ELR (cell line): ENCODE measurements at regions not wholly inside any gene's neighbourhood (a gene's known extent, or its start where the extent isn't known, plus 50 kb on each side); places are given as distances from the start of the nearest gene placed in this dataset.
A peak's percentile ranks its signal among the peaks of the same experiment; 100 is the strongest.
"Not testable (repeated sequence)": the region's sequence is repeated elsewhere in the genome, so short reads cannot be mapped to it uniquely, and the experiment has no call there.

ENCODE experiments used
- DNase-seq: peaks from one replicate; pipeline ENCODE4 v3.0.0-alpha.2; 2015; ENCODE audit warnings: low read depth

- no peak for DNase-seq
These were observed 103.8 kb downstream of the SHOX start for GRCh38 chrX:734362-734761.

DNA sequence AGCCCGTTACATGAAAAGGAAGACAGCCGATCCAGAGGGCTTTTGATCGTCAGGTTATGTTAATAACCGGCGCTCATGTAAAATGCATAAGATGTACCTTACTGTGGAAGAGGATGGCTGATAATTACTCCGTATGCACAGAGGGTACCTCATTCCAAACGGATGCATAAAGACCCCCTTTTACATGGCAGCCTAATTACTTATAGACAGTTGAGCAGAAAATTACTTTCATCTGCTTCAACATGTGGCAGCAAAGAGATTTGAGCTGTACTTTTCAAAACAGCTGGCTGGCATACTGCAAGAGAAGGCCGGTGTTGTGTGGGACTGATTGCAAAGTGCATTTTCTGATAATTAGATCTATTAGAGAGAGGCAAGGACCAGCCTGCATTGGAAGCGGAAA lies 103.4 kb downstream of the SHOX start:
- no peak for DNase-seq

GRCh38 chrX:729583-730409 lies 99.2 kb downstream of the SHOX start:
- no peak for DNase-seq

- DNase-seq = not testable (repeated sequence)
These were observed 98.5 kb downstream of the SHOX start for GRCh38 chrX:729101-729500.

DNA sequence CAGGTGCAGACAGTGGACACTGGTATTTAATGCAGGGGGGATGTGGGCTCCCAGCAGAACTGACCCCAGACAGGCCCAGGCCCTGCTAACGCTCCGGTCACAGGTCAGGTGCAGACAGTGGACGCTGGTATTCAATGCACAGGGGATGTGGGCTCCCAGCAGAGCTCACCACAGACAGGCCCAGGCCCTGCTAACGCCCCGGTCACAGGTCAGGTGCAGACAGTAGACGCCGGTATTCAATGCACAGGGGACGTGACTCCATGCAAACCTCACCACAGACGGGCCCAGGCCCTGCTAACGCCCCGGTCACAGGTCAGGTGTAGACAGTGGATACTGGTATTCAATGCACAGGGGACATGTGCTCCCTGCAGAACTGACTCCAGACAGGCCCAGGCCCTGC lies 98.0 kb downstream of the SHOX start:
- DNase-seq = not testable (repeated sequence)

GRCh38 chrX:727738-728621 lies 97.4 kb downstream of the SHOX start:
- no peak for DNase-seq

DNA sequence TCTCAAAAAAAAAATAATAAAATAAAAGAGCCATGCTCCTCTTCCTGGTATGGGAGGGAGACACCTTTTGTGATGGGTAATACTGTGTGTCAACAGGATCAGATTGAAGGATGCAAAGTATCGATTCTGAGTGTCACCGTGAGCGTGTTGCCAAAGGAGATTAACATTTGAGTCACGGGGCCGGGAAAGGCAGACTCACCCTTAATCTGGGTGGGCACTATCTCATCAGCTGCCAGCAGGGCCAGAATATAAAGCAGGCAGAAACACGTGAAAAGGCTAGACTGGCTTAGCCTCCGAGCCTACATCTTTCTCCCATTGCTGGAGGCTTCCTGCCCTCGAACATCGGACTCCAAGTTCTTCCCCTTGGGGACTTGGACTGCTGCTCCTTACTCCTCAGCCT lies 95.4 kb downstream of the SHOX start:
- DNase-seq = no peak

GRCh38 chrX:724256-724655 lies 93.7 kb downstream of the SHOX start:
- peak; percentile 13 for DNase-seq

DNA sequence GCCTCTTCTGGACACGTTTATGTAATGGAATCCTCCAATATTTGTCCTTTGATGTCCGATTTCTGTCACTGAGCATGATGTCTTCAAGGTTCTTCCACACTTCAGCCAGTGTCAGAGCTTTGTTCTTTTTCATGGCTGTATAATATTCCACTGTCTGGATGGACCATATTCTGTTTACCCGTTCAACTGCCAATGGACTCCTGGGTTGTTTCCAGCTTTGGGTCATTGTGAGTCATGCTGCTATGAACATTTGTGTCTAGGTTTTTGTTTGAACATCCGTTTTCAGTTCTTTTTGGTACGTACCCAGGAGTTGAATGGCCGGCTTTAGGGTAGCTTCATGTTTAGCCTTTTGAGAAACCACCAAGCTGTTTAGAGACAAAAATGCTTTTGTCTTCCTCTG lies 93.2 kb downstream of the SHOX start:
- DNase-seq = peak; percentile 3

DNA sequence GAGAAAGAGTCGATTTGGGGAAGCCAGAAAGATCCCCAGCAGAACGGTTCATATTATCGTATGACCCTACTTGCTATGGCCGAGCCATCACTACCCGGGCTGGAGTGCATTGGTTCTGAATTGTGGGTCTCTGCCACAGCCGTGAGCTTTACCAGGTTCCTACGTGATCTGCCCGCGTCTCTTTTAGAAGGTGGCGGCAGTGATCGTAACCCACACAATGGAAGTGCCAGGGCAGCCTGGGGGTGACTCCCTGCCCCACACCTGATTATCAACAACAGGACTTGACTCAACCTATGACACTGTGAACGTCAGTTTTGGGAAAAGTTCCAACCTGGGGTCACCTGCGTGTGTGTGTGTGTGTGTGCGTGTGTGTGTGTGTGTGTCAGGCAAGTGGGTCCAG lies 90.8 kb downstream of the SHOX start:
- no peak for DNase-seq

- no peak for DNase-seq
These were observed 90.2 kb downstream of the SHOX start for GRCh38 chrX:720825-721224.

- no peak for DNase-seq
These were observed 89.7 kb downstream of the SHOX start for GRCh38 chrX:720250-720649.

GRCh38 chrX:716136-716535 lies 85.5 kb downstream of the SHOX start:
- DNase-seq = no peak

DNA sequence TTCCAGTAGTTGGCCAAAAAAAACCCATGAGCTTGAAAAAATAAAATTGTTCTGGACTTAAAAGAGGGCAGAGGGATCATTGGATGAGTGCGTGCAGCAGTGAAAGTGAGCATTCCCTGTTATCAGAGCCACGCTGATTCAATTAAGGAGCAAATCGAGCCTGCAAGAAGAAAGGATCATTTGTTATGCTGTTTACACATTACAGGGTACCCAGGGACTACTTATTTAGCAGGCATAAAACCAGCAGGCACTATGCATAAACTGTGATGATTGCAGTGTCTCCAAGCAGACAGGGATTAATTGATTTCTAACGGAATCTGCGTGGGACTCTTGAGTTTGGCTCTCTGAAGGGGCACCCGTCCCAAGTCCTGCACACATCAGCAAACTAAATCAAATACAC lies 83.5 kb downstream of the SHOX start:
- no peak for DNase-seq
